H9 (cell line): ENCODE measurements at regions not wholly inside any gene's neighbourhood (a gene's known extent, or its start where the extent isn't known, plus 50 kb on each side); places are given as distances from the start of the nearest gene placed in this dataset.

Source experiments
- DNase-seq: peaks from one replicate; pipeline ENCODE4 v3.0.0-alpha.2; 2017
- H2AFZ ChIP-seq: one replicate; pipeline ENCODE4 v1.6.1; 2013; ENCODE audit warnings: mild to moderate bottlenecking, low read length, control low read depth, moderate library complexity
- H2AK5ac ChIP-seq: 2 replicates; pipeline ENCODE4 v1.6.1; 2013; ENCODE audit warnings: low read length, control low read depth, mixed read lengths; ENCODE audit not compliant: insufficient read length
- H2BK120ac ChIP-seq: one replicate; pipeline ENCODE4 v1.6.1; 2013; ENCODE audit warnings: low read depth, mild to moderate bottlenecking, low read length, control low read depth, inconsistent platforms; ENCODE audit not compliant: poor library complexity, severe bottlenecking
- H2BK12ac ChIP-seq: 2 replicates; pipeline ENCODE4 v1.6.1; 2013; ENCODE audit warnings: low read length, control low read depth, mixed read lengths, low read depth; ENCODE audit not compliant: insufficient read length
- H2BK15ac ChIP-seq: 2 replicates; pipeline ENCODE4 v1.6.1; 2013; ENCODE audit warnings: low read depth, low read length, control low read depth
- H2BK20ac ChIP-seq: one replicate; pipeline ENCODE4 v1.6.1; 2013; ENCODE audit warnings: low read depth, mild to moderate bottlenecking, low read length, control low read depth, inconsistent platforms; ENCODE audit not compliant: poor library complexity, severe bottlenecking
- H2BK5ac ChIP-seq: 2 replicates; pipeline ENCODE4 v1.6.1; 2013; ENCODE audit warnings: low read length, control low read depth, mixed read lengths; ENCODE audit not compliant: insufficient read length
- H3K14ac ChIP-seq: 2 replicates; pipeline ENCODE4 v1.6.1; 2013; ENCODE audit warnings: low read length, control low read depth; ENCODE audit not compliant: insufficient read depth
- H3K18ac ChIP-seq: 2 replicates; pipeline ENCODE4 v1.6.1; 2013; ENCODE audit warnings: low read depth, mild to moderate bottlenecking, mixed read lengths, low read length, control low read depth; ENCODE audit not compliant: insufficient read length
- H3K23ac ChIP-seq: 2 replicates; pipeline ENCODE4 v1.6.1; 2013; ENCODE audit warnings: low read length, control low read depth, mixed read lengths, low read depth; ENCODE audit not compliant: insufficient read length
- H3K23me2 ChIP-seq: 2 replicates; pipeline ENCODE4 v1.6.1; 2013; ENCODE audit warnings: low read depth, mild to moderate bottlenecking, mixed read lengths, low read length, control low read depth; ENCODE audit not compliant: insufficient read length, poor library complexity, severe bottlenecking
- H3K27ac ChIP-seq: 2 replicates; pipeline ENCODE4 v1.5.1; 2013; ENCODE audit warnings: low read length, control low read depth, mixed read lengths, low read depth; ENCODE audit not compliant: insufficient read length
- H3K27me3 ChIP-seq: 2 replicates; pipeline ENCODE4 v1.6.1; 2013; ENCODE audit warnings: low read length, control low read depth, inconsistent platforms; ENCODE audit not compliant: insufficient read depth
- H3K4ac ChIP-seq: 2 replicates; pipeline ENCODE4 v1.6.1; 2013; ENCODE audit warnings: low read depth, mild to moderate bottlenecking, control low read depth, inconsistent platforms, low read length, moderate library complexity
- H3K4me1 ChIP-seq: 2 replicates; pipeline ENCODE4 v1.6.1; 2013; ENCODE audit warnings: low read length, control low read depth, inconsistent platforms; ENCODE audit not compliant: insufficient read depth
- H3K4me2 ChIP-seq: 2 replicates; pipeline ENCODE4 v1.6.1; 2013; ENCODE audit warnings: low read length, control low read depth, mixed read lengths; ENCODE audit not compliant: insufficient read length, insufficient read depth
- H3K56ac ChIP-seq: 2 replicates; pipeline ENCODE4 v1.6.1; 2013; ENCODE audit warnings: low read depth, mild to moderate bottlenecking, mixed read lengths, low read length, control low read depth; ENCODE audit not compliant: insufficient read length
- H3K79me1 ChIP-seq: 2 replicates; pipeline ENCODE4 v1.6.1; 2013; ENCODE audit warnings: low read depth, mild to moderate bottlenecking, moderate library complexity, low read length, control low read depth, inconsistent platforms; ENCODE audit not compliant: insufficient read depth, poor library complexity, severe bottlenecking
- H3K79me2 ChIP-seq: 2 replicates; pipeline ENCODE4 v1.6.1; 2013; ENCODE audit warnings: low read length, control low read depth, inconsistent platforms; ENCODE audit not compliant: insufficient read depth
- H3K9ac ChIP-seq: 2 replicates; pipeline ENCODE4 v1.6.1; 2013; ENCODE audit warnings: low read length, control low read depth, mixed read lengths; ENCODE audit not compliant: insufficient read length; ENCODE audit errors: extremely low read depth
- H3K9me3 ChIP-seq: one replicate; pipeline ENCODE4 v1.6.1; 2013; ENCODE audit warnings: low read depth, low read length, inconsistent platforms; ENCODE audit not compliant: control insufficient read depth
- H3T11ph ChIP-seq: one replicate; pipeline ENCODE4 v1.6.1; 2013; ENCODE audit warnings: mild to moderate bottlenecking, low read length, control low read depth, inconsistent platforms
- H4K20me1 ChIP-seq: one replicate; pipeline ENCODE4 v1.6.1; 2013; ENCODE audit not compliant: control insufficient read depth, insufficient read length, insufficient read depth
- H4K5ac ChIP-seq: 2 replicates; pipeline ENCODE4 v1.6.1; 2013; ENCODE audit warnings: low read depth, mild to moderate bottlenecking, mixed read lengths, low read length, control low read depth; ENCODE audit not compliant: insufficient read length
- H4K8ac ChIP-seq: replicated peaks from 2 replicates; pipeline ENCODE4 v1.6.1; 2013; ENCODE audit warnings: low read length, control low read depth, mixed read lengths, low read depth; ENCODE audit not compliant: insufficient read length
- H4K91ac ChIP-seq: 2 replicates; pipeline ENCODE4 v1.6.1; 2013; ENCODE audit warnings: low read depth, mild to moderate bottlenecking, moderate library complexity, mixed read lengths, low read length, control low read depth; ENCODE audit not compliant: insufficient read length
- H3K27ac Mint-ChIP-seq, 3 experiments: 2 replicates in 2 of 3; 3 replicates in 1 of 3; pipeline ENCODE4 v1.8.0; 2020 to 2021; ENCODE audit warnings: mixed read lengths in 3 of 3, mild to moderate bottlenecking in 1 of 3, moderate library complexity in 1 of 3
- H3K27me3 Mint-ChIP-seq: 2 replicates; pipeline ENCODE4 v1.8.0; 2021; ENCODE audit warnings: low read depth, mild to moderate bottlenecking, moderate library complexity, mixed read lengths
- H3K36me3 Mint-ChIP-seq, 3 experiments: 2 replicates in 2 of 3; 3 replicates in 1 of 3; pipeline ENCODE4 v1.8.0; 2020 to 2021; ENCODE audit warnings: low read depth in 3 of 3, mixed read lengths in 3 of 3; ENCODE audit not compliant: insufficient read depth in 1 of 3
- H3K4me1 Mint-ChIP-seq, 2 experiments: 2 replicates each; pipeline ENCODE4 v1.8.0; 2020; ENCODE audit warnings: mixed read lengths in 2 of 2
- H3K4me3 Mint-ChIP-seq, 2 experiments: 2 replicates in 1 of 2; 3 replicates in 1 of 2; pipeline ENCODE4 v1.8.0; 2020 to 2021; ENCODE audit warnings: mild to moderate bottlenecking in 2 of 2, mixed read lengths in 2 of 2, moderate library complexity in 1 of 2
- H3K9me3 Mint-ChIP-seq, 2 experiments: 2 replicates in 1 of 2; 3 replicates in 1 of 2; pipeline ENCODE4 v1.8.0; 2020; ENCODE audit warnings: mild to moderate bottlenecking in 2 of 2, mixed read lengths in 2 of 2, moderate library complexity in 1 of 2
- CTCF ChIP-seq: fragments of 200-600 bp; sonication (generic); conservative IDR thresholded peaks from 3 replicates; pipeline ENCODE4 v1.8.0; 2021; ENCODE audit warnings: antibody characterized with exemption, mild to moderate bottlenecking
- WGBS: extraction: QIAGEN DNeasy Blood & Tissue Kit; methylation state at CpG from one replicate; pipeline ENCODE4 v1.1.7; 2013; ENCODE audit warnings: missing lambda C conversion rate, low lambda C conversion rate, mixed read lengths; ENCODE audit not compliant: insufficient read length; ENCODE audit errors: extremely low coverage; 5-methylcytosine and 5-hydroxymethylcytosine counted together

- Mint-ChIP-seq H3K4me3 (no peak overlapping the region), H3K27ac (no peak overlapping the region), H3K36me3 (no peaks in the 10 kb centered on the region; a peak in 1 of 7 replicates), H3K9me3 (no peaks in the 10 kb centered on the region), H3K4me1 (peaks cover 2 to 6% of the 10 kb centered on the region in 2 experiments; a peak in 3 of 4 replicates), H3K27me3 (no peaks in the 10 kb centered on the region; the same call in 1 of the 2 replicates)
- H3K18ac ChIP-seq = no peak overlapping the region
- H2BK5ac ChIP-seq = no peak overlapping the region
- H4K91ac ChIP-seq = no peak overlapping the region
- no peak overlapping the region for H2BK20ac ChIP-seq
- no peak overlapping the region for H2AK5ac ChIP-seq
- H3K9me3 ChIP-seq = no peaks in the 10 kb centered on the region
- no peaks in the 10 kb centered on the region for H3K79me1 ChIP-seq
- H3K4ac ChIP-seq = no peak overlapping the region
- no peak overlapping the region for H3T11ph ChIP-seq
- H3K23me2 ChIP-seq = no peaks in the 10 kb centered on the region
- H2BK12ac ChIP-seq = no peak overlapping the region
- no peak overlapping the region for H4K8ac ChIP-seq
- no peaks in the 10 kb centered on the region for H4K20me1 ChIP-seq
- no peak overlapping the region for H3K23ac ChIP-seq
- no peak for TF ChIP-seq CTCF
- no peak overlapping the region for H3K56ac ChIP-seq
- DNase-seq = no peak
- H2BK120ac ChIP-seq = no peak overlapping the region
- no peaks in the 10 kb centered on the region for H3K79me2 ChIP-seq
- H3K9ac ChIP-seq = no peak overlapping the region
- H3K14ac ChIP-seq = no peak overlapping the region
- no peak overlapping the region for H2AFZ ChIP-seq
- H3K4me2 ChIP-seq = no peak overlapping the region
- no peak overlapping the region for H3K27ac ChIP-seq
- no CpG with 5 or more reads among the region's 5 CpGs for WGBS
- no peak overlapping the region for H4K5ac ChIP-seq
- H2BK15ac ChIP-seq = no peak overlapping the region
- no peaks in the 10 kb centered on the region for H3K27me3 ChIP-seq
- H3K4me1 ChIP-seq = no peaks in the 10 kb centered on the region
Measured at GRCh38 chr1:218531936-218532335, 186.8 kb downstream of the TGFB2 start.
